VCaP (cell line): ENCODE measurements at regions not wholly inside any gene's neighbourhood (a gene's known extent, or its start where the extent isn't known, plus 50 kb on each side); places are given as distances from the start of the nearest gene placed in this dataset.
"Not testable (repeated sequence)": the region's sequence is repeated elsewhere in the genome, so short reads cannot be mapped to it uniquely, and the experiment has no call there.

Experiments
- H3K27ac ChIP-seq: fragments of 450-650 bp; 2 replicates; pipeline ENCODE4 v1.5.1; 2017
- TF ChIP-seq, protein P1 (sequence below): fragments of 450-650 bp; conservative IDR thresholded peaks from 2 replicates; pipeline ENCODE4 v1.5.1; 2017; ENCODE audit warnings: mild to moderate bottlenecking, moderate library complexity

DNA sequence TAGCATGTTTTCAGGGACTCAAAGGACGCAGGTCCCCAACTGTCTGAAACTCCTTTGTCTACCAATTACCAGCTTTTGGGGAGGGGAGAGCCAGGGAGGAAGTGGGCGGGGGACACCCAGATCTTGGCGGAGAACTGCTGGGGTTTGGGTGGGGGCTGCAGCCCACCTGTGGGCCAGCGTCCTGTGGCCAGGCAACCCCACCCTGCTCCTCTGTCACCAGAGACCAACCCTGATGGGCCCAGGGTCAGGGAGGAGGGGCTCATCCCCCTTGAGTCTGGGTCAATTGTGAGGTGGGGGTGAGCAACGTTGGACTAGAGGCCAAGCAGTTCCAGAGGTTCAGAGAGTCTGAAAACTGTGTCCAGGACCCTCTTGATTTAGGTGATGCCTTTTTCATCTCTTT is 96.1 kb upstream of the TARDBP start:
- no peak overlapping the region for H3K27ac ChIP-seq
- TF ChIP-seq, protein P1, sequence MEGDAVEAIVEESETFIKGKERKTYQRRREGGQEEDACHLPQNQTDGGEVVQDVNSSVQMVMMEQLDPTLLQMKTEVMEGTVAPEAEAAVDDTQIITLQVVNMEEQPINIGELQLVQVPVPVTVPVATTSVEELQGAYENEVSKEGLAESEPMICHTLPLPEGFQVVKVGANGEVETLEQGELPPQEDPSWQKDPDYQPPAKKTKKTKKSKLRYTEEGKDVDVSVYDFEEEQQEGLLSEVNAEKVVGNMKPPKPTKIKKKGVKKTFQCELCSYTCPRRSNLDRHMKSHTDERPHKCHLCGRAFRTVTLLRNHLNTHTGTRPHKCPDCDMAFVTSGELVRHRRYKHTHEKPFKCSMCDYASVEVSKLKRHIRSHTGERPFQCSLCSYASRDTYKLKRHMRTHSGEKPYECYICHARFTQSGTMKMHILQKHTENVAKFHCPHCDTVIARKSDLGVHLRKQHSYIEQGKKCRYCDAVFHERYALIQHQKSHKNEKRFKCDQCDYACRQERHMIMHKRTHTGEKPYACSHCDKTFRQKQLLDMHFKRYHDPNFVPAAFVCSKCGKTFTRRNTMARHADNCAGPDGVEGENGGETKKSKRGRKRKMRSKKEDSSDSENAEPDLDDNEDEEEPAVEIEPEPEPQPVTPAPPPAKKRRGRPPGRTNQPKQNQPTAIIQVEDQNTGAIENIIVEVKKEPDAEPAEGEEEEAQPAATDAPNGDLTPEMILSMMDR = no peak

DNA sequence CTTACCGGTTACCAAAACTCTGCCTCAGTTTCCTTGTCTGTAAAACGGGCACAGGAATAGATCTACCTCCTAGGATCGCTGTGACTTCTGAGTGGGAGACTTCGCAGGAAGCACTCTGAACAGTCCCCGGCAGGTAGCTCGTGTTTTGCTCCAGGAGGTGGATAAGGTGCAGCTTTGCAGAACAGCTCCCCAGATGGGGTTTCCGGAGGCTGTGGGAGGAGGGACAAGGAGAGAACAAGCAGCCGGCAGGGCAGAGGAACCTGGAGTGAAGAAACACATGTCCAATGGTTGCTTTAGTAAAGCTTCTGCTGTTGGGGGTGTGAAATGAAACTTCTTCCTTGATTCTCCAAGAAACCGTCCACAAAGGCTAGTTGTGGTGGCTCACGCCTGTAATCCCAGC is 95.5 kb upstream of the TARDBP start:
- H3K27ac ChIP-seq = no peak overlapping the region
- TF ChIP-seq, protein P1 = no peak

DNA sequence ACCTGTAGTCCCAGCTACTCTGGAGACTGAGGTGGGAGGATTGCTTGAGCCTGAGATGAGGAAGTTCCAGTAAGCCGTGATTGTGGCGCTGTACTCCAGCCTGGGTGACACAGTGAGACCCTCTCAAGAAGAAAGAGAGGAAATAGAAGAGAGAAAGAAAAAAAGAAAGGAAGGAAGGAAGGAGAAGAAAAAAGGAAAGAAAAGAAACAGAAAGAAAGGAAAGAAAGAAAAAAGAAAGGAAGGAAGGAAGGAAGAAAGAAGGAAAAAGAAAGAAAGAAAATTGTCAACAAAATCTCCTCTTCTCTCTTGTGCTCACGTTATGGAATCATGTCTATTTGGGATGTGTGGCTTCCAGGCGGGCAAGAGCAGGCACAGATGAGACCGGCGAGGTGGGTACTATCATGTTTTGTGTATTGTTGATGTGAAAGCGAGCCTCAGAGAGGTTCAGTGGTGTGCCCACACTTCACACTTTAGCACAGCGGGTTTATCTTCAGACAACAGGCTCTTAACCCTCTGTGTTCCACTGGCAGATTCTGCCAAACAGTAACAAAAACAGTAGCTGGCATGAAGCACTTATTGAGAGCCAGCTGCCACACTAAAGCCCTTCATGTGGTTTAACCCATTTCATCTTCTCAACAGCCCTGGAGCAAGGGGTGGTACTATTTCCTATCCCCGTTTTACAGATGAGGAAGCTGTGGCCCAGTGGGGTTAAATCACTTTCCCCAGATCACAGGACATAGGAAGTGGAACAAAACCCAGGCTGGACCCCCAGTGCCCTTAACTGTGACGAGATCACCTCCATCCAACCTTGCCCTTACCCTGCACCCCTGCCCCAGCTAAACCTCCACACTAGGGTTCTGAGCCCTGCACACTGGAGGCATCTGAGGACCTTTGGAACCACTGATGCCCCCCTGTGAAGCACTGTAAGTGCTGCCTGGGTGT is 94.7 kb upstream of the TARDBP start:
- TF ChIP-seq, protein P1 = no peak
- H3K27ac ChIP-seq = no peak overlapping the region

DNA sequence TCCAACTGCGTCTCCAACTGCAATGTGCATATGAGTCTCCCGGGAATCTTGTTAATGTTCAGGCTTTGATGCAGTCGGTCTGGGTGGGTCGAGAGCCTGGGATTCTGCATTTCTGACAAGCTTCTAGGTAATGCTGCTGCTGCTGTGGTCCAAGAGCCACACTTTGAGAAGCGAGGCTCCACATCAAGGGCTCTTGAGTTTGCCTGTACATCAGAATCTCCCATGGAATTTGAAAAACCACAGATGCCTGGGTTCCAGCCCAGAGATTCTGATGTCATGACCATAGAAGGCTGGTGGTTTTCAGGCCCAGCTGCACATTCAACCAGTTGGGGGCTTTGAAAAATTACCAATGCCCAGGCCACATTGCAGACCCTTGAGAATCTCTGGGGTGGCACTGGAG is 93.9 kb upstream of the TARDBP start:
- H3K27ac ChIP-seq = no peak overlapping the region
- TF ChIP-seq, protein P1 = no peak

DNA sequence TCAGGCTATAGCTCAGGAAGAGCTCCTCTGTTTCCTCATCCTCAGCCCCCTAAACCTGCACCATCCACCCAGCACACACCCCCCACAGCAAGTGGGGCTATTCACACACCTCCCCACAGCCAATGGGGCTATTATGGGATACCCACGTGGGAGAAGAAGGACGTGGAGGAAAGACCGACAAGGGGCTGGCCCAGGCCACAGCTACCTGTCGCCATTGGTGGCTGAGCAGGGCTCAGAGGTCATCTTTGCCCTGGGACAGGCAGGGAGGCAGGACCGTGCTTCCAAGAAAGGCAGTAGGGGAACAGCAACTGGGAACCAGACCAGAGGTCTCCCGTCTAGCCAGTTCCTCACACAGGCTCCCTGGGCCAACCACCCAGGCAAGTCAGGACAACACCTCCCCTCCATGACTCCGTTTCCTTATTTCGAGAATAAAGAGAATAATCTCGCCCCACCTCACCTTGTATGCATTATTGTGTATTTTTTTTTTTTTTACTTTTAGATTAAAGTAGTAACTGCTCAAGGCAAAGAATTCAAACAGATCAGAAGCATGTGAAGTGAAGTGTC is 92.3 kb upstream of the TARDBP start:
- H3K27ac ChIP-seq = no peak overlapping the region
- TF ChIP-seq, protein P1 = no peak

DNA sequence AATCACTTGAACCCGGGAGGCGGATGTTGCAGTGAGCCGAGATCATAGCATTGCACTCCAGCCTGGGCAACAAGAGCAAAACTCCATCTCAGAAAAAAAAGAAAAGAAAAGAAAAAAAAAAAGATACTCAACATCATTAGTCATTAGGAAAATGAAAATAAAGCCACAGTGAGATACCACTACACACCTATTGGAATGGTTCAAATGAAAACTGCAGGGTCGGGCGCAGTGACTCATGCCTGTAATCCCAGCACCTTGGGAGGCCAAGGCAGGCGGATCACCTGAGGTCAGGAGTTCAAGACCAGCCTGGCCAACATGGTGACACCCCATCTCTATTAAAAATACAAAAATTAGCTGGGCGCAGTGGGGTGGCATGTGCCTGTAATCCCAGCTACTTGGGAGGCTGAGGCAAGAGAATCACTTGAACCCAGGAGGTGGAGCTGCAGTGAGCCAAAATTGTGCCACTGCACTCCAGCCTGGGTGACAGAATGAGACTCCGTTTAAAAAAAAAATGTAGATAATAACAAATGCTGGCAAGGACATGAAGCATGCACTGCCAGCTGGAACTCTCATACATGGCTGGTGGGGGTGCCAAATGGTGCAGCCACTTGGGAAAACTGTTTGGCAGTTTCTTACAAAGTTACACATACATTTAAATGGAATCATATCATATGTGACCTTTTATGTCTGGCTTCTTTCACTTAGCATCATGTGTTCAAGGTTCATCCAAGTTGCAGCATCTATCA is 90.0 kb upstream of the TARDBP start:
- H3K27ac ChIP-seq = not testable (repeated sequence)

DNA sequence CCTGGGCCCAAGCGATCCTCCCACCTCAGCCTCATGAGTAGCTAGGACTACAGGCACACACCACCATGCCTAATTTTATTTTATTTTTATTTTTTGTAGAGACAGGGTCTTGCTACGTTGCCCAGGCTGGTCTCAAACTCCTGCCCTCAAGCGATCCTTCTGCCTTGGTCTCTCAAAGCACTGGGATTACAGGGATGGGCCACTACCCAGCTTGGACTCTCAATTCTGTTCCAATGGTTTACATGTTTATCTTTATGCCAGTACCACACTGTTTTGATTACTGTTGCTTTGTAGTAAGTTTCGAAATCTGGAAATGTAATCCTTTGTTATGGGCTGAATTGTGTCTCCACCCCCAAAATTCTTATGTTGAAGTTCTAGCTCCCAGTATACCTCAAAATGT is 88.4 kb upstream of the TARDBP start:
- H3K27ac ChIP-seq = no peak overlapping the region
- TF ChIP-seq, protein P1 = no peak
